ENCODE measurements at regions not wholly inside any gene's neighbourhood (a gene's known extent, or its start where the extent isn't known, plus 50 kb on each side); places are given as distances from the start of the nearest gene placed in this dataset.
A peak's percentile ranks its signal among the peaks of the same experiment; 100 is the strongest.
"Not testable (repeated sequence)": the region's sequence is repeated elsewhere in the genome, so short reads cannot be mapped to it uniquely, and the experiment has no call there.

DNA sequence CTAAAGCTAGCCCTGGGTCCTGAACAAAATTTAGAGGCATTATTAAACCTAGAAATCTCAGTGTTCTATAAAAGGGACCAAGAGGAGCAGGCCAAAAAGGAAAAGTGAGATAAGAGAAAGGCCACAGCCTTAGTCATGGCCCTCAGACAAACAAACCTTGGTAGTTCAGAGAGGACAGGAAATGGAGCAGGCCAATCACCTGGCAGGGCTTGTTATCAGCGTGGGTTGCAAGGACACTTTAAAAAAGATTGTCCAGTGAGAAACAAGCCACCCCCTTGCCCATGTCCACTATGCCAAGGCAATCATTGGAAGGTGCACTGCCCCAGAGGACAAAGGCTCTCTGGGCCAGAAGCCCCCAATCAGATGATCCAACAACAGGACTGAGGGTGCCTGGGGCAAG is 213.3 kb upstream of the CXADR start:
- DNase-seq (ENCODE audit: low spot score), result not testable (repeated sequence)

DNA sequence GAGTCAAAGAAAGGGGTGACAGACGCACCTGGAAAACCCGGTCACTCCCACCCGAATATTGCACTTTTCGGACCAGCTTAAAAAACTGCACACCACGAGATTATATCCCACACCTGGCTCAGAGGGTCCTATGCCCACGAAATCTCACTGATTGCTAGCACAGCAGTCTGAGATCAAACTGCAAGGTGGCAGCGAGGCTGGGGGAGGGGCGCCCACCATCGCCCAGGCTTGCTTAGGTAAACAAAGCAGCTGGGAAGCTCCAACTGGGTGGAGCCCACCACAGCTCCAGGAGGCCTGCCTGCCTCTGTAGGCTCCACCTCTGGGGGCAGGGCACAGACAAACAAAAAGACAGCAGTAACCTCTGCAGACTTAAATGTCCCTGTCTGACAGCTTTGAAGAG is 185.1 kb upstream of the CXADR start:
- DNase-seq (ENCODE audit: low spot score), result not testable (repeated sequence)

DNA sequence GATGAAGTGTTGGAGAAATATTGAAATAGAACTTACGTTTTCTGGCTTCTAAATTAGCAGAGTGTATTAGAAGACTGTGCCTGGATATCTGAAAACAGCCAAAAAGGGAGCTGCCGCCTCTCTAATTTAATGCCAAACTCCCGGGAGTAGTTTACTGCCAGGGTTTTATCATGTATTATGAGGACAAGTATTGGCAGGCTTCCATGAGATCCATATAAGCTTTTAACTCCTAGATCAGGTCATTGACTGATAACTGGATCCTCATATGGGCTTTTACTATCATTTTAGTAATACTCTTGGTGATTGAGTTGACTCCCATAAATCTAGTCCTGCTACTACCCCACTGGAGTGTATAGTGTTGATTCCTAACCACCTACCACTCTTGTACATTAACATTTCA is 178.4 kb upstream of the CXADR start:
- DNase-seq (ENCODE audit: low spot score), result no peak

DNA sequence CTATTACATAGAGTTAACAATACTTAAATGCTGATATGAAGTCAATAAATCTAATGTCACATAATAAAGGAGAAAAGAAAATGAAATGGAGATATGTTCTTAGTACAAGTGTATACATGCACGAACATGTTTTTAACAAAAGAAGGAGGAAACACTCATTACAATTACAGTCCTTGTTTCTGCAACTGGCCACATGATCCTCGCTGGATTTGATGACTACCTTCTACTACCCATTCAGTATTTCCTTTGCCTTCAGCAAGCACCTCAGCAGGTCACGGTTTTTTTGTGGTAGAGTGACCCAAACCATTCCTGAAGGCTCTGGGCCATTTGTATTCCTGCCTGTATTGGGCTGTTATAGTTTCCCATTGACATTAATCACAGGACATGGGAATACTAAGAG is 172.8 kb upstream of the CXADR start:
- no peak for DNase-seq (ENCODE audit: low spot score)

DNA sequence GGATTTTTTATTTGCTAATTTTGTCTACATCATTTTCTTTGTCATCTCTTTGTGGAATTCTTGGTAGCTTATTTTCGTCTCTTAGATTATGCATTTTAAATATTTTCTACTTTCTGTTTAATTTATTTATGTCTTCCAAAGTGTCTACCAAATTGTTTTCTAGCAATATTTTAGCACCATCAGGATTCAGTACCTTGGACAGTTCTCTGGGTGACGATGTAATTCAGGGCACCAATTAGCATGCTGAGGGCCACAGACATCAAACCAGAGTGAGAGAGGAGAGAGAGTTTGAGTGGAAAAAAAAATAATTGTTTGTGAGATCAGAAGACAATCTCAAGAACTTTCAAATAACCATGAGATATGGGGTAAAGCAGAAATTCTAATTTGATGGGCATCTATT is 169.8 kb upstream of the CXADR start:
- no peak for DNase-seq (ENCODE audit: low spot score)

DNA sequence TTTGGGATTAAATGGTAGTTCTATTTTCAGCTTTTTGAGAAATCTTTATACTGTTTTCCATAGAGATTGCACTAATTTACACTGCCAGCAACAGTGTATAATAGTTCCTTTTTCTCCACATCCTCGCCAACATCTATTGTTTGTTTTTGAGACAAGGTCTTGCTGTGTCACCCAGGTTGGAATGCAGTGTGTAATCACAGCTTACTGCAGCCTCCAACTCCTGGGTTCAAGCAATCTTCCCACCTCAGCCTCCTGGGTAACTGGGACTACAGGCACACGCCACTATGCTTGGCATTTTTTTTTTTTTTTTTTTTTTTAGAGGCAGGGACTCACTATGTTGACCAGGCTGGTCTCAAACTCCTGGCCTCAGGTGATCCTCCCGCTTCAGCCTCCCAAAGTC is 164.5 kb upstream of the CXADR start:
- DNase-seq (ENCODE audit: low spot score), result no peak

DNA sequence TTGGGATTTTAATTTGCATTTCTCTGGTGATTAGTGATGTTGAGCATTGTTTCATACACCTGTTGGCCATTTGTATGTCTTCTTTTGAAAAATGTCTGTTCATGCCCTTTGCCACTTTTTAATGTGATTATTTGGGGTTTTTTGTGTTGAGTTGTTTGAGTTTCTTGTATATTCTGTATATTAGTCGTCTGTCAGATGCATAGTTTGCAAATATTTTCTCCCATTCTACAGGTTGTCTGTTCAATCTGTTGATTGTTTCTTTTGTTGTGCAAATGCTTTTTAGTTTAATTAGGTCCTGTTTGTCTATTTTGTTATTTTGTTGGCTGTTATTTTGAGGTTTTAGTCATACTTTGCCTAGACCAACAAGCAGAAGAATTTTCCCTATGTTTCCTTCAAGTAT is 164.0 kb upstream of the CXADR start:
- no peak for DNase-seq (ENCODE audit: low spot score)

DNA sequence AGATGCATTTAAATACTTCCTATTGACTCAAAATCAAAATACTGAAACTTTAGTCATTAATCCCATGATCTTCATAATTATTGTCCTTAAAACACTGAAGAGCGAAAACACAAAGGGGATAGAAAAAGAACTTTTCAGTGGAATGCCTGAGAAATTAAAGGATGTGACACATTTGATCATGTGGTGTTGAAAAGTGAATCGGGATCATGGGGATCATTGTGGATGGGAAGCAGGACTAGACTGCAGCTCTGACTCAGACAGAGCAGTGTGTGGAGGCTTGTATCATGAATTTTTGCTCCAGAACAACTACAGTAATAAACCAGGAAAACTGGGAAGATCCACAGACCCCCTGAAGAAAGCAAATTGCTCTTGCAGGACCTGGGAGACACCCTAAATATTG is 161.1 kb upstream of the CXADR start:
- no peak for DNase-seq (ENCODE audit: low spot score)

DNA sequence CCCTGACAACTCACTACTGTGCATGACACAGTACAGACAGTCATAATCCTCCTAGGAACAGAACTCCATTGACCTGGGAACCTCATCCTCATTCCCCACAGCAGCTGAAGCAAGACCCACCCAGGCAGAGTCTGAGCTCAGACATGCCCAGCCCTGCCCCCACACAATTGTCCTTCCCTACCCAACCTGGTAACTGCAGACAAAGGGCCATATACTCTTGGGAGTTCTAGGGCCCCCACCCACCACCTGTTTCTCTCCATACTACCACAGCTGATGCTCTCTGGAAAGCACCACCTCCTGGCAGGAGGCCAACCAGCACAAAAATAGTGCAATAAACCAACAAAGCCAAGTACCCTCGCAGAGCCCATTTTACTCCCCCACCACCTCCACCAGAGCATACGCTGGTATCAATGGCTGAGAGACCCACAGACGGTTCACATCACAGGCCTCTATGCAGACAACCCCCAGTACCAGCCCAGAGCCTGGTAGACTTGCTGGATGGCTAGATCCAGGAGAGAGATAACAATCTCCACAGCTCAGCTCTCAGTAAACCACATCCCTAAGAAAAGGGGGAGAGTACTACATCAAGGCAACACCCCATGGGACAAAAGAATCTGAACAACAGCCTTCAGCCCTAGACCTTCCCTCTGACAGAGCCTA is 159.7 kb upstream of the CXADR start:
- DNase-seq (ENCODE audit: low spot score), result no peak

DNA sequence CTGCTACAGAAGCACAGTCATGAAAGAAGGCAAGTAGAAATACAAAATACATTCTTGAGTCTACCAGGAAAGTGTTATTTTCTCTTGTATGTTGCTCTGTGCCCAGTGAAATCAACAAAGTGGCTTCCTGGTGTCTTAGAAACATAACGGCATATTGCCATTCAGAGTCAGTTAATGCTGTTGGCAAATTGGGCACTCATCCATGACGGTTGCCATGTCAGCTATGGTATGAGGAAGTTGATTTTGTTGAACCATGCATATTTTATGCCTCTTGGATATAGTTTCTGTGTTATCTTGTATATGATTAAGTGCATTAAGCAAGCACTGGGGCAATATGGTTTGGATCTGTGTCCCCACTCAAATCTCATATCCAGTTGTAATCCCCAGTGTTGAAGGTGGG is 153.1 kb upstream of the CXADR start:
- no peak for DNase-seq (ENCODE audit: low spot score)

DNA sequence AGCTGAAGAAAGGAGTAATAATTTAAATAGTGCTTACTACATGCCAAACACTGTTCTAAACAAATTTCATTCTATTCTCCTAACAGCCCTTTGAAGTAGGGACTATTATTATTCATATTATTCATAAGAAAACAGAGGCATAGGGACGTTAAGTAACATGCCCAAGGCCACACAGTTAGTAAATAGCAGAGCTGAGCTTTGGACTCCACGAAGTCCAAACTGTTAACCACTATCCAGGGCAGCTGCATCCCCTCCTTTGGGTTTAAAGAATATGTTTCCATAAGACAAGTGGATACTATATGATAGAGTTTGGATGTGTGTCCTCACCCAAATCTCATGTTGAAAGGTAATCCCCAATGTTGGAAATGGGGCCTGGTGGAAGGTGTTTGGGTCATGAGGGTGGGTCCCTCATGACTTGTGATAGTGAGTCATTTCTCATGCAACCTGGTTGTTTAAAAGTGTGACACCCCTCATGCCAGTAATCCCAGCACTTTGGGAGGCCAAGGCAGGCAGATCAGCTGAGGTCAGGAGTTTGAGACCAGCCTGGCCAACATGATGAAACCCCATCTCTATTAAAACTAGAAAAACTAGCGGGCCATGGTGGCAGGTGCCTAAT is 144.0 kb upstream of the CXADR start:
- DNase-seq (ENCODE audit: low spot score), result no peak

DNA sequence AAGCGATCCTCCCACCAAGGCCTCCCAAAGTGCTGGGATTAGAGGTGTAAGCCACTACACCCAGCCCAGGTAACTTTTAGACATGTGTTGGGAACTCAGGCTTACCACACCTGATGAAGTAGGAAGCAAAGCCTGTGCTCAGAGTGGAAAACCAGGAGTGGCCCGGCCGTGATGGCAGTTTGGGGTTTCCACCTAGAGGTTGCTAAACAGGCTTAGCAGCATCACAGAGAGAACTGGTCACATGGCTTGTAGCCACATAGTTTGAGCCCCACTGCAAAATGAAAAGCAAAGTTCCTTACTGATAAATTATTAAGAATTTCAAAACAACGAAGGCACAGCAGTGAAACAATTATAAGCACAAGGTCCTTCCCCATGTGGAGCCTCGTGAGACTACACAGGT is 142.6 kb upstream of the CXADR start:
- DNase-seq (ENCODE audit: low spot score), result no peak

DNA sequence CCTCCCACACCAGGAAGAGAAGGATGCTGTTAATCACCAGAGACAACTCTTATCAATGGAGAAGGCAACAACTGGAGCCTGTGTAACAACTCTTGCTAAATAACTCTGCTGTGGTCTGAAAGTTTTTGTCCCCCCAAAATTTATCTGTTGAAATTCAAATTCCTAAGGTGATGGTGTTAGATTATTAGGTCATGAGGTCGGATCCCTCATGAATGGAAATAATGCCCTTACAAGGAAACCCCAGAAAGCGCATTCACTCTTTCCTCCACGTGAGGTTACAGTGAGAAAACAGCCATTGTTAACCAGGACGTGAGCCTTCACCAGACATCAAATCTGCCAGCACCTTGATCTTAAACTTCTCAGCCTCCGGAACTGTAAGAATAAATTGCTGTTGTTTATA is 141.9 kb upstream of the CXADR start:
- no peak for DNase-seq (ENCODE audit: low spot score)

DNA sequence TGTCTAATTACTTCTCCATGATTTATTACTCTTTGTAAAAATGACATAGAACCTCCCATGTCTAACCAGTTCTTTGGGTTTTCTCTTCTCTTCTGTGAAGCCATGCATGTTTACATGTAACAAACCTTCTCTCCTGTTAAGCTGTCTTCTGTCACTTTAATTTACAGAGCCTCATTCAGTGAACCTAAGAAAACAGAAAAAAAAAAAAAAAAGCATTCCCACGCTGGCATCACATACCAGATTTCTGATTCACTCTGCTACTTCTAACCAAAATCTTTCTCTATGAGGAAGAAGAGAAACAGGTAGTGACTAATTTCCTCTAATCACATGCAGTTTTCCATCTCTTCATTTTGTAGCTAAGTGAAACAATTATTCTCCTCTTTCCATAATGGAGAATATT is 141.4 kb upstream of the CXADR start:
- DNase-seq (ENCODE audit: low spot score), result no peak

DNA sequence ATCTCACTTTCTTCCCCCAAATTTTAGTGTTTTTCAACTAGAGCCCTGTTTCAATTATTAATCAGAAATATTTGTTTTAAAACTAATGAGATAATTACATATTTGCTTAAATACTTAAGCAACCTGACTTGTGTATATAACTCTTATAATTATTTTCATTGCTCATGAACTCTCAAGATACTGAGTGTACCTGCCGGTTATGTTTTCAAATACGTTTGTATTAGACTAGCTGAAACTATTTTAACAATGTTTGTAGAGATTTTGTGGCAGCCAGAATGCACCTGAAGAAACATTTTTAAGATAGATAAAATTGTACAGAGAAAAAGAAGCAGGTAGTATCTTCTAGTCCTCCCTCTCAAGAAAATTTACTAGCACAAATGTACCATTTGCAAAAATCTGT is 140.6 kb upstream of the CXADR start:
- DNase-seq (ENCODE audit: low spot score), result no peak

DNA sequence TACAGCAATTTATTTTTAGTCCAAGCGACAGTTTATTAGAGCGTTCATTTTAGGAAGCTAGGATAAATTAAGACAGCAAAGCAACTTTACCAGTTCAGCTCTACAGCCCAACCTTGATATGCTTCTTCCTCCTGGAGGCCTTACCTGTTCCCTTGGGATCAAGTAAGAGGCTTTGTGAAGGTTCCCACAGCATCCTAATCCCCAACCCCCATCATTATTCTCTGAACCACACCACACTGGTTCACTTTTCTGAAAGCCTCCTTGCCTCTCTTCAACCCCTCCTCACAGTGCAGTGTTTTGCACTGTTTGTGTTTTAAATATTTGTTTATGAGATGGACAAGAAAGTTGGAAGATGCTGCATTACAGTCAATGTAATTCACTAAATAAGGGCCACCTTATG is 126.3 kb upstream of the CXADR start:
- DNase-seq (ENCODE audit: low spot score), result no peak

DNA sequence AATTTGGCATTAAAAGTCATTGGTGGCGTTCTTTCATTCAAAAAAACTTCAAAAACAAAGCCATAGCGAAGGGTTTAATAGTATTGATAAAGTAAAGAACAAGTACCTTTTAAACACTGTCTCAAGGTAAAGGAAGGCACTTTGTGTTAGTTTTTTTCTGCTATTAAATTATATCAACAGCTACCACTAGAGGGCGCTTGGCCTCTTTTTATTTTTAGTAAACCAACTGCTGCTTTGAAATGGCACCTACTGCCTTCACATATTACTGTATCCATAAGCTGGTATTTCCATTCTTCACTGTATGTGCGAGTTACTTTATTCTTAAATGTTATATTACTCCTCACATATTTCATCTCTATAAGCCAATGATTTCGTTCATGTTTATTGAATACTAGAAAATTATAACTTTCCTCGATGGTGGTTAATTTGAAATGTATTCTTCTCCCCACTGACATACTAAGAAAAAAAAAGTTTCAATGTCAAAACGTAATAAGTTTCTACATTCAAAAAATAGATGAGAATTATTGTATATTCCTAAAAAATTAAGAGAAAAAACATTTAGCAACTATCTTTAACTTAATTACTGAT is 125.7 kb upstream of the CXADR start:
- peak; percentile 35 for DNase-seq (ENCODE audit: low spot score)

DNA sequence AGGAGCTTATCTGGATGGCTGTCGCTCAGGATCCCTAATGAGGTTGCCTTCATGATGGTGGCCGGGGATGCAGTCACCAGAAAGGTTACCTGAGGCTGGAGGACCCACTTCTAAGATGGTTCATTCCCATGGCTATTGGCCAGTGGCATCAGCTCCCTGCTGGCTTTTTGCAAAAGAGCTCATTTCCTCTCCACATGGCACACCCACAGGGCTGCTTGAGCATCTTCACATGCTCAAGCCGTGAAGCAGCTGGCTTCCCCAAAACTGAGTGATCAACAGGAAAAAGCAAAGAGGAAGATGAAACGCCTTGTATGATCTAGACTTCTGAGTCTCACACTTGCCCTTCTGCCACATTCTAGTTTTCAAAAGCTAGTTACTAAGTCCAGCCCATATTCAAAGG is 124.6 kb upstream of the CXADR start:
- no peak for DNase-seq (ENCODE audit: low spot score)

DNA sequence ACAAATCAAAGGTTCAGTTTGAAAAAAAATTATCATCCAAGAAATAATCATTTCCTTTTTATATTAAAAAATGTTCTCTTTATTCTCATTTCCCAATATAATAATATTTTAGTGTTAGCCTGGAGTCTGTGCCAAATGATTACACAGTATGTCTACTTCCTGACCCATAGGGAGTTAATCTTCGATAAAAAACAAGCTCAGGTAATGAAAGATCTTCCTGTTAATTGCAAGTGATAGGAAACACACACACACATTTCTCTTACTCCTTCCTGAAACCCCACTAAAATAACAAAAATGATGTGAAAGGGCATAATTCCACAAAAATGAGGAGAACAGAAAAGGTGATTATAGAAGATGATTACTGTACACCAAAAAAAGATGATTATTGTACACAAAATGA is 123.5 kb upstream of the CXADR start:
- no peak for DNase-seq (ENCODE audit: low spot score)

DNA sequence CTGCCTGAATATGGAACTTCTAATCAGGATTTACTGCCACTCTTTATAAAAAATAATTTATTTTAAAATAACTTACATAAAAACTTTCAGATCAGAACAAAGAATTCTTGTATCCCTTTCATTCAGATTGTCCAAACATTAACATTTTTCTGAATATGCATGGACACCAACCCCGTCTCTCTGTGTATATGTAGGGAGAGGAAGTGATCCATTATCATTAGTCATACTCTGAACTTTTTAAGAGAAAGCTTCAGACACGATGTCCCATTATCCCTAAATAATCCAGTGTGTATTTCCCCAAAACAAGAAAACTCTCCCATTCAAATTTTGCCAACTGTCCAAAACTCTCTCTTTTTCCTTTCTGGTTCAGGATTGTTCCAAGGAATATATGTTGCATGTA is 122.3 kb upstream of the CXADR start:
- no peak for DNase-seq (ENCODE audit: low spot score)

DNA sequence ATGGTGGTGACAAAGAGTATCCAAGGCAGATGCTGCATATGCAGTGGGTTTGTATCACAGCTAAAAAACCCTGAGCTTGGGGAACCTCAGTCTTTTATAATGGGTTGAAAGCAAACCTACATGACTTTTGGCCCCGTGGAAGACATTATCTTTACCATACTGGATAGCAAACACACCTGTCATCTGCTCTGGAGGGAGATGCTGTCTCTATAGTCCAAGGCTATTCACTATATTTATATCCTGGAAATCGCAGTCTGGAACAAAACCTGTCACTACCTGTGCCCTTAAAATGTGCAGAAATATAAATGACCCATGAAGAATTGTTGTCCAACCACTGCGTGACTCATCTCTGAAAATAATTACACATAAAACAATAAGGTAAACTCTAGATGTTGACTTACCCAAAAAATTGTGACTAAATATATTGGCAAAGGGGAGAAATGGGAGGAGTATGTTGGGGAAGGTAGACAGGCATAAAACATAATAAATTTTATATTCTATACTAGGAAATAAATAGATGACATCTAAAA is 121.0 kb upstream of the CXADR start:
- DNase-seq (ENCODE audit: low spot score), result no peak

DNA sequence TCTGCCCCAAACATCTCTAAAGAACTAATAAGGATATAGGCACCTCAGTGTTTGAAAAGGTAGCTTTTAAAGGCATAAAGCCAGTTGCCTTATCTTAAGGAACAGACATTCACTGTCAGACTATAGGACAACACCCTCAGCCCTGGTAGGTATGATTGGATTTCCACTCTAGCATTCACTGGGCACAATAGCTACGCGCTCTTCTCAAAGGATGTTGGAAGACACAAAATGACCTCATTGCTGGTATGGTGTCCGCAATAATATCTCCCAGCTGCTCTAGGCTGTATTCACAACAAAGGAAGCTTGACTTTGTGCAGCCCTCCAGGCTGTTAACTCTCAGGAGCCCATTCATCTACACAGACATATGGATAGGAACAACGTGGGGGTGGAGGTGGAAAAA is 119.4 kb upstream of the CXADR start:
- DNase-seq (ENCODE audit: low spot score), result no peak

DNA sequence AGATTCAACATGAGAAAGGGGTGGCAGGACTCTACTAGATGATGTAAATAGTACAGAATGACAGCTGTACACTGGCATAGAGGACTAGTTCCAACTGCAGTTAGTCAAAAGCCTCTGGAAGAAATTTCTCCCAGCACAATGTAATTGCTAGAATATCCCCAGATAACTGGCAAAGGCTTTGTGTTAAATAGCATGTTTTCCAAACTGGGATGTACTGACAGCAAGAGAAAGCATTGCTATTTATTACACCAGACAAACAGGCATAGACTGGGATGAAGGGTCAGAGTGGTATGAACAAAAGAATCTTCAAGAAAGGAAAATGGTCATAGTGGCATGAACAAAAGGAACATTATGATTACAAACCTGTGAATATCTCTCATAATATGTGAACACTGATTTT is 115.9 kb upstream of the CXADR start:
- DNase-seq (ENCODE audit: low spot score), result no peak

DNA sequence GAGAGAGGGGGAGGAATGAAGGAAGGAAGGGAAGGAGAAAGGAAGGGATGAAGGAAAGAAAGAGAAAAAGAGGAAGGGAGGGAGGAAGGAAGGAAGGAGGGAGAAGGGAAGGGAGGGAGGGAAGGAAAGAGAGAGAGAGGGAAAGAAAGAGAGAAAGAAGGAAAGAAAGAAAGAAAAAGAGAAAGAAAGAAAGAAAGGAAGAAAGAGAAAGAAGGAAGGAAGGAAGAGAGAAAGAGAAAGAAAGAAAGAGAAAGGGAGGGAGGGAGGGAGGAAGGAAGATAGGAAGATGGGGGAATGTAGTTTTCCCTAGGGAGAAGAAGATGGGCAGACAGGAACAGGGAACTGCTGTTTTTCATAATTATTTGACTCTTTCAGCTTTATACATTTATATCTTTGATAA is 115.1 kb upstream of the CXADR start:
- no peak for DNase-seq (ENCODE audit: low spot score)
